ENCODE measurements at regions not wholly inside any gene's neighbourhood (a gene's known extent, or its start where the extent isn't known, plus 50 kb on each side); places are given as distances from the start of the nearest gene placed in this dataset.
A peak's percentile ranks its signal among the peaks of the same experiment; 100 is the strongest.

GRCh38 chr13:89217813-89218212 lies 1546.6 kb downstream of the SLITRK5 start:
- ChIA-PET POLR2A (ENCODE audit: unreplicated experiment) (no interaction called here), CTCF (no interaction called here)
- BruUV-seq (replicated peaks), result no TSS peak
- Histone ChIP-seq H2AFZ (no peak overlapping the region), H3K27me3 (ENCODE audit: insufficient read depth, low read depth) (no peaks in the 10 kb centered on the region), H3K27ac (no peak overlapping the region), H3K9me2 (ENCODE audit: insufficient read depth) (no peaks in the 10 kb centered on the region), H4K20me1 (ENCODE audit: insufficient read depth) (no peaks in the 10 kb centered on the region), H3F3A (ENCODE audit: insufficient read depth, low read depth) (no peaks in the 10 kb centered on the region), H3K4me2 (no peak overlapping the region), H3K36me3 (ENCODE audit: low read depth) (no peaks in the 10 kb centered on the region), H3K79me2 (ENCODE audit: low read depth) (no peaks in the 10 kb centered on the region), H3K4me1 (replicated peaks; ENCODE audit: insufficient read depth) (no peaks in the 10 kb centered on the region), H3K9me3 (ENCODE audit: insufficient read depth, low read depth) (no peaks in the 10 kb centered on the region), H3K4me3 (no peak overlapping the region)
- no peak for DNase-seq
- intact Hi-C loops (cut with micrococcal nuclease; ENCODE audit: unreplicated experiment), result no loop called here
- no peak for TF ChIP-seq EZH2 (IDR thresholded peaks at IDR 0.05; ENCODE audit: low read depth)
- TF ChIP-seq, protein P1, sequence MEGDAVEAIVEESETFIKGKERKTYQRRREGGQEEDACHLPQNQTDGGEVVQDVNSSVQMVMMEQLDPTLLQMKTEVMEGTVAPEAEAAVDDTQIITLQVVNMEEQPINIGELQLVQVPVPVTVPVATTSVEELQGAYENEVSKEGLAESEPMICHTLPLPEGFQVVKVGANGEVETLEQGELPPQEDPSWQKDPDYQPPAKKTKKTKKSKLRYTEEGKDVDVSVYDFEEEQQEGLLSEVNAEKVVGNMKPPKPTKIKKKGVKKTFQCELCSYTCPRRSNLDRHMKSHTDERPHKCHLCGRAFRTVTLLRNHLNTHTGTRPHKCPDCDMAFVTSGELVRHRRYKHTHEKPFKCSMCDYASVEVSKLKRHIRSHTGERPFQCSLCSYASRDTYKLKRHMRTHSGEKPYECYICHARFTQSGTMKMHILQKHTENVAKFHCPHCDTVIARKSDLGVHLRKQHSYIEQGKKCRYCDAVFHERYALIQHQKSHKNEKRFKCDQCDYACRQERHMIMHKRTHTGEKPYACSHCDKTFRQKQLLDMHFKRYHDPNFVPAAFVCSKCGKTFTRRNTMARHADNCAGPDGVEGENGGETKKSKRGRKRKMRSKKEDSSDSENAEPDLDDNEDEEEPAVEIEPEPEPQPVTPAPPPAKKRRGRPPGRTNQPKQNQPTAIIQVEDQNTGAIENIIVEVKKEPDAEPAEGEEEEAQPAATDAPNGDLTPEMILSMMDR (conservative IDR thresholded peaks at IDR 0.05), result no peak

DNA sequence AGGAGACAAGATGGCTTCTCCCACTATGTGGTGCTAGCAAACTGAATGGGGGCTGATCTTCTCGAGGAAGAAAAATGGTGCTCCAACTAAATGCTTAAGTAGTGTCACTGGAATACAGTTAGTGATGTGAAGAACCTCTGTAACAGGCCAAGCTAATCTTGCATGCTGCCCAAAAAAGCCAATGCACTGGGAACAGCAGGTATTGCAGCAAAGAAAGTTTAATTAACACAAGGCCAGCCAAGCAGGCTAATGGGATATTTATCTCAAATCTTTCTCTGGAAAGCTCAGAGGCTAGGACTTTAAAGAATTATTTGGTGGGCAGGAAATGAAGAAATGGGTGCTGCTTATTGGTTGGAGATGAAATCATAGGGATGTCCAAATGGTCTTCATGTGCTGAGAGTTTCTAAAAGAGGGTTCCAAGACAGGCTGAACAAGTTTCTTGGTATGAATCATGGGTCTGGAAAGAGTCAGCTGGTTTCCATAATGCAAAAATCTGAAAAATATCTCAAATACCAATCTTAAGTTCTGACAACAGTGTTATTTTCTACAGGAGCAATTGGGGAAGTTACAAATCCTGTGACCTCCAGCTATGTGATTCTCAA lies 1550.5 kb downstream of the SLITRK5 start:
- no TSS peak for BruUV-seq (replicated peaks)

DNA sequence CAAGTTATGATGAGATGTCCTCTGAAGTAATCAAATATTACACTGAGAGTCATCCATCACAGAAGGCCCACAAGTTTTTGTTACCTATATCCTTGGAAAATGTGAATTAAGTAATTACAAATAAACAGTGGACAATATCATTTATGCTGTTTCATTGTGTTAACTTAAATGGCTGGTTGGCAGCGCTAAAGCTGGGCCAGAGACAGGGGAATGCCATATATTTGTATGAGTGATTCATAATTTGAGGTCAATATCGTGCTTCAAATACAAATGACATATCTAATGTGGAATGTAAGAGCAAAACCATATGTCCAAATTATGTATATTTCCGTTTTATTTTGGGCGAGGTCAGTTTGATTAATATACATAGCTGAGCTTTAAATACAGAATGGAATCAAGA lies 1556.2 kb downstream of the SLITRK5 start:
- no peak for TF ChIP-seq EZH2 (IDR thresholded peaks at IDR 0.05; ENCODE audit: low read depth)
- TF ChIP-seq, protein P1 (conservative IDR thresholded peaks at IDR 0.05), result no peak
- no peaks in the 10 kb centered on the region for H3K9me2 ChIP-seq (ENCODE audit: insufficient read depth)
- no peak overlapping the region for H3K27ac ChIP-seq
- H3F3A ChIP-seq (ENCODE audit: insufficient read depth, low read depth), result no peaks in the 10 kb centered on the region
- H3K27me3 ChIP-seq (ENCODE audit: insufficient read depth, low read depth), result no peaks in the 10 kb centered on the region
- no peak overlapping the region for H3K4me3 ChIP-seq
- H3K4me1 ChIP-seq (replicated peaks; ENCODE audit: insufficient read depth), result no peaks in the 10 kb centered on the region
- H3K4me2 ChIP-seq, result no peak overlapping the region
- BruUV-seq (replicated peaks), result no TSS peak
- CTCF ChIA-PET, result no interaction called here
- 0 out of 2 replicates have a peak overlapping the region, but pooled peaks have one; percentile 17 for H2AFZ ChIP-seq
- no peaks in the 10 kb centered on the region for H3K36me3 ChIP-seq (ENCODE audit: low read depth)
- H4K20me1 ChIP-seq (ENCODE audit: insufficient read depth), result no peaks in the 10 kb centered on the region
- no peaks in the 10 kb centered on the region for H3K79me2 ChIP-seq (ENCODE audit: low read depth)
- intact Hi-C loops (cut with micrococcal nuclease; ENCODE audit: unreplicated experiment), result no loop called here
- no peak for DNase-seq
- POLR2A ChIA-PET (ENCODE audit: unreplicated experiment), result no interaction called here
- H3K9me3 ChIP-seq (ENCODE audit: insufficient read depth, low read depth), result no peaks in the 10 kb centered on the region

More for the DNA sequence above, 1550.5 kb downstream of the SLITRK5 start:
- no peaks in the 10 kb centered on the region for H3K4me1 ChIP-seq (replicated peaks; ENCODE audit: insufficient read depth)
- no peak overlapping the region for H3K4me3 ChIP-seq
- H3K9me2 ChIP-seq (ENCODE audit: insufficient read depth), result no peaks in the 10 kb centered on the region
- intact Hi-C loops (cut with micrococcal nuclease; ENCODE audit: unreplicated experiment), result no loop called here
- no peaks in the 10 kb centered on the region for H3K27me3 ChIP-seq (ENCODE audit: insufficient read depth, low read depth)
- no peaks in the 10 kb centered on the region for H4K20me1 ChIP-seq (ENCODE audit: insufficient read depth)
- no peak overlapping the region for H3K4me2 ChIP-seq
- TF ChIP-seq, protein P1 (conservative IDR thresholded peaks at IDR 0.05), result no peak
- no peak for TF ChIP-seq EZH2 (IDR thresholded peaks at IDR 0.05; ENCODE audit: low read depth)
- H3K27ac ChIP-seq, result no peak overlapping the region
- DNase-seq, result no peak
- ChIA-PET POLR2A (ENCODE audit: unreplicated experiment) (no interaction called here), CTCF (no interaction called here)
- no peaks in the 10 kb centered on the region for H3K79me2 ChIP-seq (ENCODE audit: low read depth)
- H3K36me3 ChIP-seq (ENCODE audit: low read depth), result no peaks in the 10 kb centered on the region
- H2AFZ ChIP-seq, result no peak overlapping the region
- no peaks in the 10 kb centered on the region for H3K9me3 ChIP-seq (ENCODE audit: insufficient read depth, low read depth)
- no peaks in the 10 kb centered on the region for H3F3A ChIP-seq (ENCODE audit: insufficient read depth, low read depth)
